NT2/D1 (cell line): ENCODE measurements at regions not wholly inside any gene's neighbourhood (a gene's known extent, or its start where the extent isn't known, plus 50 kb on each side); places are given as distances from the start of the nearest gene placed in this dataset.

ENCODE experiments used
- YY1 ChIP-seq: IDR thresholded peaks from 2 replicates; pipeline ENCODE4 v1.6.1; 2011; ENCODE audit not compliant: insufficient read length, insufficient read depth
- ZNF274 ChIP-seq: IDR thresholded peaks from 2 replicates; pipeline ENCODE4 v1.6.1; 2011; ENCODE audit warnings: mild to moderate bottlenecking, low read depth, low read length

- TF ChIP-seq ZNF274 (no peak), YY1 (no peak)
Observed at GRCh38 chr15:27686369-27686768, 412.7 kb downstream of the OCA2 start.
